MCF 10A (cell line): ENCODE measurements at regions not wholly inside any gene's neighbourhood (a gene's known extent, or its start where the extent isn't known, plus 50 kb on each side); places are given as distances from the start of the nearest gene placed in this dataset.

Experiments
- BruUV-seq: library from RNA; stranded (reverse); fragments of 400-500 nt; replicated peaks from 2 replicates; lab custom pipeline; 2021; lab: Mats Ljungman, UMichigan
- CTCF ChIA-PET: fragments of 300-600 bp; sonication (Branson Sonifier 250); formaldehyde crosslinking; extraction: SDS; loops from one replicate; lab custom pipeline; 2021; ENCODE audit warnings: antibody characterized with exemption, inconsistent platforms; lab: Yijun Ruan, JAX
- POLR2A ChIA-PET: fragments of 300-600, 350-650 bp; sonication (Branson Sonifier 250); formaldehyde crosslinking; extraction: SDS; loops from one replicate; lab custom pipeline; 2020; ENCODE audit warnings: antibody characterized with exemption, inconsistent platforms; lab: Yijun Ruan, JAX
- DNase-seq: peaks from one replicate; pipeline ENCODE4 v3.0.0-alpha.2; 2018; ENCODE audit not compliant: unreplicated experiment
- H3K27ac Mint-ChIP-seq: one replicate; pipeline ENCODE4 v1.8.0; 2022; ENCODE audit warnings: mild to moderate bottlenecking, low read depth, mixed read lengths; ENCODE audit not compliant: unreplicated experiment
- H3K27me3 Mint-ChIP-seq: one replicate; pipeline ENCODE4 v1.8.0; 2022; ENCODE audit warnings: mixed read lengths; ENCODE audit not compliant: insufficient read depth, unreplicated experiment
- H3K36me3 Mint-ChIP-seq: one replicate; pipeline ENCODE4 v1.8.0; 2022; ENCODE audit warnings: mild to moderate bottlenecking, moderate library complexity, mixed read lengths; ENCODE audit not compliant: insufficient read depth, unreplicated experiment
- H3K4me1 Mint-ChIP-seq: one replicate; pipeline ENCODE4 v1.8.0; 2022; ENCODE audit warnings: mixed read lengths; ENCODE audit not compliant: insufficient read depth, unreplicated experiment
- H3K4me3 Mint-ChIP-seq: one replicate; pipeline ENCODE4 v1.8.0; 2022; ENCODE audit warnings: mild to moderate bottlenecking, moderate library complexity, mixed read lengths; ENCODE audit not compliant: unreplicated experiment
- H3K9me3 Mint-ChIP-seq: one replicate; pipeline ENCODE4 v1.8.0; 2022; ENCODE audit warnings: mixed read lengths; ENCODE audit not compliant: unreplicated experiment
- intact Hi-C: fragments of 100-400 bp; cut with micrococcal nuclease; formaldehyde crosslinking; loops from 2 replicates; pipeline ENCODE4 v1.14.1; 2022
- TF ChIP-seq, protein P1 (sequence below): fragments of 200-600 bp; IDR thresholded peaks from one replicate; pipeline ENCODE4 v1.8.0; 2022; ENCODE audit warnings: antibody characterized with exemption, mild to moderate bottlenecking; ENCODE audit not compliant: unreplicated experiment

DNA sequence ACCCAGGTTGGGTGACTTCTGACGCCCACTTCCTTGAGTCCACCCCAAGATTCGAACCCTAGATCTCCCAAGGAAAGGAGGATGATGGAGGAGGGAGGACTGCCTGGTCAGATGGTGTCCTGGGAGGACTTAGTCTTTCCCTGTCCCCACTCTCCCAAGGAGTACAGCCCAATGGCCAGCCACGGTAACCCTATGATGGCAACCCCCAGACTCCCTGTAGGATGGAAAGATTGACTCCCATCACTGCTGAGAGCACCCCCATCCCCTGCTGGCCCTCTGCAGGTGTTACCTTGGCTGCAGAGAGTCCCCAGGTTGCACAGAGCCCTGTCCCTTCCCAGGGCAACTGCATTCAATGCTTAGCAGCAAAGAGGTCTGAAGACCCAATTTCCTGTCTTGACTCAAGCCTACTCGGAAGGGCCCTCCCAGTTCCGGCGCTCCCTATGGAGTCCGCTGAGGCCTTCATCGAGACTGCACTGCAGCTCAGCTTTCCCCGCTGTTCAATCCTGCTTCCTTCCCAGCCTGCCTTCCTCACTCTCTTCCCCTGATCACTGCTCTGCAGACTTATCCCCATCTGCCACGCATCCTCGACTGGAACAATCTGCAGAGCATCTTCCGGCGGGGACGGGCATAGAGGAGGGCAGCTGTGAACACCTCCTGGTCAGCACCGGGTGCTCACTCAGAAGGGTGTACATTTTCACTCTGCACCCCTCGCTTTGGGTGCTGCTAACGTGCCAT, 50.8 kb upstream of the OCM2 start:
- TF ChIP-seq, protein P1, sequence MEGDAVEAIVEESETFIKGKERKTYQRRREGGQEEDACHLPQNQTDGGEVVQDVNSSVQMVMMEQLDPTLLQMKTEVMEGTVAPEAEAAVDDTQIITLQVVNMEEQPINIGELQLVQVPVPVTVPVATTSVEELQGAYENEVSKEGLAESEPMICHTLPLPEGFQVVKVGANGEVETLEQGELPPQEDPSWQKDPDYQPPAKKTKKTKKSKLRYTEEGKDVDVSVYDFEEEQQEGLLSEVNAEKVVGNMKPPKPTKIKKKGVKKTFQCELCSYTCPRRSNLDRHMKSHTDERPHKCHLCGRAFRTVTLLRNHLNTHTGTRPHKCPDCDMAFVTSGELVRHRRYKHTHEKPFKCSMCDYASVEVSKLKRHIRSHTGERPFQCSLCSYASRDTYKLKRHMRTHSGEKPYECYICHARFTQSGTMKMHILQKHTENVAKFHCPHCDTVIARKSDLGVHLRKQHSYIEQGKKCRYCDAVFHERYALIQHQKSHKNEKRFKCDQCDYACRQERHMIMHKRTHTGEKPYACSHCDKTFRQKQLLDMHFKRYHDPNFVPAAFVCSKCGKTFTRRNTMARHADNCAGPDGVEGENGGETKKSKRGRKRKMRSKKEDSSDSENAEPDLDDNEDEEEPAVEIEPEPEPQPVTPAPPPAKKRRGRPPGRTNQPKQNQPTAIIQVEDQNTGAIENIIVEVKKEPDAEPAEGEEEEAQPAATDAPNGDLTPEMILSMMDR = no peak
- POLR2A ChIA-PET = no interaction called here
- H3K27me3 Mint-ChIP-seq = no peaks in the 10 kb centered on the region
- no peaks in the 10 kb centered on the region for H3K4me1 Mint-ChIP-seq
- no peak for DNase-seq
- H3K9me3 Mint-ChIP-seq = no peaks in the 10 kb centered on the region
- CTCF ChIA-PET = no interaction called here
- H3K27ac Mint-ChIP-seq = no peak overlapping the region
- intact Hi-C loops = no loop called here
- no peaks in the 10 kb centered on the region for H3K36me3 Mint-ChIP-seq
- H3K4me3 Mint-ChIP-seq = no peak overlapping the region
- BruUV-seq = no TSS peak

DNA sequence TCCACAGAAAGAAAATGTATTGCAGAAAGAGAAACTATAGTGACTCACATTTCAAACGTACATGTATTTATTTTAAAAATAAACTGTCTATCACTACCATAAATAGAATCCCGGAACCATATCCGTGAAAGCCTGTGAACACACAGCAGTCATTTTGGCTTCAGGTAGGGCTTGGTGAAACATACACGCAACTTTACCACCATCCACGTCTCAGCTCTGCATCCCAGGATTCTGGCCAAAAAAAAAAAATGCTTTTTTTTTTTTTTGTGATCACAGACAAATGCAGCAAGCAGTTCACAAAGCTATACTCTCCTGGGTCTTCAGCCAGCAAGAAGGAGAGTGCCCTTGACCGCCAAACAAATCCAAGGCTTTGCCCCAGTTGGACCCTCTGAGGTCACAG, 56.8 kb upstream of the OCM2 start:
- intact Hi-C loops = no loop called here
- H3K36me3 Mint-ChIP-seq = no peaks in the 10 kb centered on the region
- ChIA-PET POLR2A (no interaction called here), CTCF (interaction anchor here (0.6 to 1.1 kb wide), 3 partner anchors 12 to 122 kb away, joined by 3 read pairs; no protein-coding TSS in a partner anchor)
- no peak overlapping the region for H3K4me3 Mint-ChIP-seq
- peaks cover 7% of the 10 kb centered on the region for H3K4me1 Mint-ChIP-seq
- no peaks in the 10 kb centered on the region for H3K27me3 Mint-ChIP-seq
- no peak for DNase-seq
- TF ChIP-seq, protein P1 = no peak
- no peak overlapping the region for H3K27ac Mint-ChIP-seq
- H3K9me3 Mint-ChIP-seq = no peaks in the 10 kb centered on the region
- no TSS peak for BruUV-seq

DNA sequence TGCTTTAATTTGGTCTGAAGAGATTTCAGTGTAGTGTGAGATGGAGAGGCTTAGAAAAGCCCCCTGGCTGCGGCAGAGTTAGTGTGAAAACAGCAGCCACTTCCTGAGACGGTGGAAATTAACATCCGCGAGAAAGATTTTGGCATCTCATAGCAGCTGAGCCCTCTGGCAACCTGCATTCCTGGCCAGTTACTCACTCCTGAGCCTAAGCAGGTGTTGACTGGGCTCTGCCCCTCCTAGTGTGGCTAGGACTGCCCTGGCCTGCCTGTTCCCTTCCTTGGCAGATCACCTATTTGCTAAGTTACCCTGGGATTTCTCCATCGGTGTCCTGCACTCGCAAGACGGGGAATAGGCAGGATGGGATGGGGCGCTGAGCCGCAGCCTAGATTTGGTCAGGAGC, 57.6 kb upstream of the LMTK2 start:
- POLR2A ChIA-PET = interaction anchor here (0.7 to 1.2 kb wide), 7 partner anchors 8 to 84 kb away, joined by 3 to 4 read pairs (median 3); no protein-coding TSS in a partner anchor
- BruUV-seq = no TSS peak
- CTCF ChIA-PET = interaction anchor here (0.7 to 2.1 kb wide), 3 partner anchors 9 to 57 kb away, joined by 3 to 4 read pairs (median 3); no protein-coding TSS in a partner anchor
- Mint-ChIP-seq H3K9me3 (no peaks in the 10 kb centered on the region), H3K27me3 (no peaks in the 10 kb centered on the region), H3K36me3 (no peaks in the 10 kb centered on the region), H3K27ac (peak overlapping the region; percentile 37), H3K4me3 (no peak overlapping the region), H3K4me1 (peaks cover 7% of the 10 kb centered on the region)
- DNase-seq = peak; percentile 91
- intact Hi-C loops = no loop called here
- TF ChIP-seq, protein P1 = no peak

DNA sequence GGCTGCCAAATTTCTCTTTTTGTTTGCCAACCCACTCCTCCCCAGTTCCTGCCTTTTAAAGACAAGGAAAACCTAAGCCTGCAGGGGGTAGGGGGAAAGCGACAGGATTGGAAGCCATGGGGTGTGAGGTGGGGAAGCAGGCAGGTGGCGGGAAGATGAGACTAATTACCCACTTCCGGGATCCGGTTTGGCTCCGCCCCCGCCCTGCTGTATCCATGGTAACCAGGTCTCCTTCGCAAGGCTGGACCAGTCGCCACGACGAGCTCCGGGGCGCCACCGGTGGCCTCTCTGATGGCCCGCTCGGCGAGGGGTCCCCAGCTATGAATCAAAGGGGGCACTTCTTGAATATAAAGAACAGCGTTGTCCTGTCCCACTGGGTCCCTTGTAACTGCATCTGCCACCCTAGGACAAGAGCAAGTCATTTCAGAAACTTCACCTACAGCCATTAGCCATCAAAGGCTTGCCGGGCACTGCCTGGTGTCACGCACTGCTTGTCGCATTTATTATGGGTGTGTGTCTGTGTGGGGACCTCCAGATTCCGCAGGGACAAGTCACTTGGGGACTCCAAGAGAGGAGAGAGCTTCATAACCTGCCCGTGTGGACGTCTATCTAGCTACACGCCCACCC, 55.4 kb upstream of the LMTK2 start:
- Mint-ChIP-seq H3K27ac (no peak overlapping the region), H3K27me3 (no peaks in the 10 kb centered on the region), H3K36me3 (no peaks in the 10 kb centered on the region), H3K9me3 (no peaks in the 10 kb centered on the region), H3K4me1 (peaks cover 24% of the 10 kb centered on the region), H3K4me3 (no peak overlapping the region)
- intact Hi-C loops = no loop called here
- POLR2A ChIA-PET = no interaction called here
- no TSS peak for BruUV-seq
- CTCF ChIA-PET = interaction anchor here (0.9 kb wide), 1 partner anchor 13 kb away, joined by 3 read pairs; no protein-coding TSS in a partner anchor
- DNase-seq = no peak
- TF ChIP-seq, protein P1 = no peak
